ENCODE measurements at regions not wholly inside any gene's neighbourhood (a gene's known extent, or its start where the extent isn't known, plus 50 kb on each side); places are given as distances from the start of the nearest gene placed in this dataset.

GRCh38 chr5:92559331-92559730, 1021.7 kb downstream of the NR2F1-AS1 start:
- TF ChIP-seq EZH2 (IDR thresholded peaks at IDR 0.05; ENCODE audit: borderline replicate concordance, insufficient read depth, low read length, poor library complexity, severe bottlenecking) (no peak), POLR2AphosphoS5 (IDR thresholded peaks at IDR 0.05) (no peak), CTCF (IDR thresholded peaks at IDR 0.05; ENCODE audit: poor library complexity, severe bottlenecking) (no peak), SMC3 (conservative IDR thresholded peaks at IDR 0.05; ENCODE audit: poor library complexity) (no peak), EP300 (conservative IDR thresholded peaks at IDR 0.05; ENCODE audit: poor library complexity, severe bottlenecking) (no peak), TAF1 (IDR thresholded peaks at IDR 0.05; ENCODE audit: low read depth) (no peak)
- TF ChIP-seq, protein P1, sequence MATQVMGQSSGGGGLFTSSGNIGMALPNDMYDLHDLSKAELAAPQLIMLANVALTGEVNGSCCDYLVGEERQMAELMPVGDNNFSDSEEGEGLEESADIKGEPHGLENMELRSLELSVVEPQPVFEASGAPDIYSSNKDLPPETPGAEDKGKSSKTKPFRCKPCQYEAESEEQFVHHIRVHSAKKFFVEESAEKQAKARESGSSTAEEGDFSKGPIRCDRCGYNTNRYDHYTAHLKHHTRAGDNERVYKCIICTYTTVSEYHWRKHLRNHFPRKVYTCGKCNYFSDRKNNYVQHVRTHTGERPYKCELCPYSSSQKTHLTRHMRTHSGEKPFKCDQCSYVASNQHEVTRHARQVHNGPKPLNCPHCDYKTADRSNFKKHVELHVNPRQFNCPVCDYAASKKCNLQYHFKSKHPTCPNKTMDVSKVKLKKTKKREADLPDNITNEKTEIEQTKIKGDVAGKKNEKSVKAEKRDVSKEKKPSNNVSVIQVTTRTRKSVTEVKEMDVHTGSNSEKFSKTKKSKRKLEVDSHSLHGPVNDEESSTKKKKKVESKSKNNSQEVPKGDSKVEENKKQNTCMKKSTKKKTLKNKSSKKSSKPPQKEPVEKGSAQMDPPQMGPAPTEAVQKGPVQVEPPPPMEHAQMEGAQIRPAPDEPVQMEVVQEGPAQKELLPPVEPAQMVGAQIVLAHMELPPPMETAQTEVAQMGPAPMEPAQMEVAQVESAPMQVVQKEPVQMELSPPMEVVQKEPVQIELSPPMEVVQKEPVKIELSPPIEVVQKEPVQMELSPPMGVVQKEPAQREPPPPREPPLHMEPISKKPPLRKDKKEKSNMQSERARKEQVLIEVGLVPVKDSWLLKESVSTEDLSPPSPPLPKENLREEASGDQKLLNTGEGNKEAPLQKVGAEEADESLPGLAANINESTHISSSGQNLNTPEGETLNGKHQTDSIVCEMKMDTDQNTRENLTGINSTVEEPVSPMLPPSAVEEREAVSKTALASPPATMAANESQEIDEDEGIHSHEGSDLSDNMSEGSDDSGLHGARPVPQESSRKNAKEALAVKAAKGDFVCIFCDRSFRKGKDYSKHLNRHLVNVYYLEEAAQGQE (IDR thresholded peaks at IDR 0.05; ENCODE audit: borderline replicate concordance) = no peak
